ENCODE measurements at regions not wholly inside any gene's neighbourhood (a gene's known extent, or its start where the extent isn't known, plus 50 kb on each side); places are given as distances from the start of the nearest gene placed in this dataset.

- H2AFZ ChIP-seq, result no peak overlapping the region
- H3K27me3 ChIP-seq, result no peaks in the 10 kb centered on the region
- no peak for DNase-seq (ENCODE audit: low spot score)
- H3K79me2 ChIP-seq, result no peaks in the 10 kb centered on the region
- H3K4me3 ChIP-seq, result no peak overlapping the region
- no peaks in the 10 kb centered on the region for H3K9me3 ChIP-seq (ENCODE audit: low read depth)
- no peak for TF ChIP-seq CTCF (IDR thresholded peaks at IDR 0.05; ENCODE audit: poor library complexity)
- no peak for TF ChIP-seq EZH2phosphoT487 (IDR thresholded peaks at IDR 0.05; ENCODE audit: low read depth, severe bottlenecking, unreplicated experiment)
- TF ChIP-seq EZH2 (IDR thresholded peaks at IDR 0.05; ENCODE audit: borderline replicate concordance), result no peak
- H3K27ac ChIP-seq, result no peak overlapping the region
- WGBS (ENCODE audit: low lambda C conversion rate, missing lambda C conversion rate), result 95% methylated on average over 3 of the region's 3 CpGs
- H3K4me1 ChIP-seq (ENCODE audit: insufficient read depth), result no peaks in the 10 kb centered on the region
- no peaks in the 10 kb centered on the region for H3K9me2 ChIP-seq (replicated peaks; ENCODE audit: insufficient read depth)
- H4K20me1 ChIP-seq (ENCODE audit: insufficient read depth, poor library complexity, severe bottlenecking), result no peaks in the 10 kb centered on the region
- no peaks in the 10 kb centered on the region for H3K36me3 ChIP-seq (replicated peaks; ENCODE audit: insufficient read depth, low read depth)
- no peak overlapping the region for H3K4me2 ChIP-seq
Observed at GRCh38 chr12:91901381-91902074, 244.1 kb downstream of the BTG1 start.

- H3K27ac ChIP-seq, result no peak overlapping the region
Observed at GRCh38 chr12:91900971-91901370, 244.7 kb downstream of the BTG1 start.

GRCh38 chr12:91899056-91899455 is 246.6 kb downstream of the BTG1 start:
- H3K4me3 ChIP-seq, result no peak overlapping the region
- DNase-seq (ENCODE audit: low spot score), result no peak
- no peaks in the 10 kb centered on the region for H3K36me3 ChIP-seq (replicated peaks; ENCODE audit: insufficient read depth, low read depth)
- H3K4me1 ChIP-seq (ENCODE audit: insufficient read depth), result no peaks in the 10 kb centered on the region
- H3K27ac ChIP-seq, result no peak overlapping the region
- H2AFZ ChIP-seq, result no peak overlapping the region
- H3K4me2 ChIP-seq, result no peak overlapping the region
- 26% methylated on average over 1 of the region's 1 CpG for WGBS (ENCODE audit: low lambda C conversion rate, missing lambda C conversion rate)
- no peaks in the 10 kb centered on the region for H3K9me3 ChIP-seq (ENCODE audit: low read depth)
- no peaks in the 10 kb centered on the region for H3K9me2 ChIP-seq (replicated peaks; ENCODE audit: insufficient read depth)
- H3K79me2 ChIP-seq, result no peaks in the 10 kb centered on the region
- H4K20me1 ChIP-seq (ENCODE audit: insufficient read depth, poor library complexity, severe bottlenecking), result no peaks in the 10 kb centered on the region
- TF ChIP-seq EZH2phosphoT487 (IDR thresholded peaks at IDR 0.05; ENCODE audit: low read depth, severe bottlenecking, unreplicated experiment) (no peak), CTCF (IDR thresholded peaks at IDR 0.05; ENCODE audit: poor library complexity) (no peak), EZH2 (IDR thresholded peaks at IDR 0.05; ENCODE audit: borderline replicate concordance) (no peak)
- H3K27me3 ChIP-seq, result no peaks in the 10 kb centered on the region

More at GRCh38 chr12:91900971-91901370, 244.7 kb downstream of the BTG1 start:
- H2AFZ ChIP-seq, result no peak overlapping the region
- H3K4me3 ChIP-seq, result no peak overlapping the region
- H4K20me1 ChIP-seq (ENCODE audit: insufficient read depth, poor library complexity, severe bottlenecking), result no peaks in the 10 kb centered on the region
- no peaks in the 10 kb centered on the region for H3K79me2 ChIP-seq
- TF ChIP-seq EZH2phosphoT487 (IDR thresholded peaks at IDR 0.05; ENCODE audit: low read depth, severe bottlenecking, unreplicated experiment), result no peak
- TF ChIP-seq EZH2 (IDR thresholded peaks at IDR 0.05; ENCODE audit: borderline replicate concordance), result no peak
- no peak for TF ChIP-seq CTCF (IDR thresholded peaks at IDR 0.05; ENCODE audit: poor library complexity)
- no peaks in the 10 kb centered on the region for H3K36me3 ChIP-seq (replicated peaks; ENCODE audit: insufficient read depth, low read depth)
- no peaks in the 10 kb centered on the region for H3K9me3 ChIP-seq (ENCODE audit: low read depth)
- no peaks in the 10 kb centered on the region for H3K27me3 ChIP-seq
- no peaks in the 10 kb centered on the region for H3K4me1 ChIP-seq (ENCODE audit: insufficient read depth)
- no peak overlapping the region for H3K4me2 ChIP-seq
- DNase-seq (ENCODE audit: low spot score), result no peak
- no peaks in the 10 kb centered on the region for H3K9me2 ChIP-seq (replicated peaks; ENCODE audit: insufficient read depth)

Data from hepatocyte (in vitro differentiated cells).